Keratinocyte (primary cell): ENCODE measurements at regions not wholly inside any gene's neighbourhood (a gene's known extent, or its start where the extent isn't known, plus 50 kb on each side); places are given as distances from the start of the nearest gene placed in this dataset.

Experiments
- DNase-seq: peaks from one replicate; pipeline ENCODE4 v3.0.0-alpha.2; 2011; ENCODE audit warnings: low read depth, missing footprints, low spot score
- FAIRE-seq: peaks from 2 replicates; lab custom pipeline; 2011; peaks lifted over from hg19 to GRCh38; lab: Jason Lieb, UNC
- H2AFZ ChIP-seq: 2 replicates; pipeline ENCODE4 v1.6.0; 2012; ENCODE audit warnings: low read length, control low read depth, inconsistent platforms; ENCODE audit not compliant: control insufficient read depth
- H3K27ac ChIP-seq: 2 replicates; pipeline ENCODE4 v1.5.1; 2011; ENCODE audit warnings: low read length; ENCODE audit not compliant: control insufficient read depth, insufficient read depth
- H3K27me3 ChIP-seq: 3 replicates; pipeline ENCODE4 v1.6.0; 2011; ENCODE audit warnings: low read length; ENCODE audit not compliant: control insufficient read depth, insufficient read depth; ENCODE audit errors: extremely low read depth
- H3K36me3 ChIP-seq, 2 experiments: 2 replicates in 1 of 2; 3 replicates in 1 of 2; pipeline ENCODE4 v1.5.1; 2011; ENCODE audit warnings: low read length in 2 of 2, mild to moderate bottlenecking in 1 of 2; ENCODE audit not compliant: control insufficient read depth in 2 of 2, insufficient read depth in 2 of 2; ENCODE audit errors: extremely low read depth in 1 of 2
- H3K4me1 ChIP-seq: 3 replicates; pipeline ENCODE4 v1.5.1; 2011; ENCODE audit warnings: low read length; ENCODE audit not compliant: control insufficient read depth, insufficient read depth; ENCODE audit errors: extremely low read depth
- H3K4me2 ChIP-seq: 3 replicates; pipeline ENCODE4 v1.6.0; 2011; ENCODE audit warnings: low read depth, low read length; ENCODE audit not compliant: control insufficient read depth, insufficient read depth; ENCODE audit errors: extremely low read depth
- H3K4me3 ChIP-seq, 3 experiments: fragments of 200-600 bp in 1 of 3; sonication (generic) in 1 of 3; 2 replicates in 2 of 3; 3 replicates in 1 of 3; pipeline ENCODE4 v1.5.1; 2011 to 2016; ENCODE audit warnings: low read length in 3 of 3, mild to moderate bottlenecking in 3 of 3, control low read depth in 2 of 3, inconsistent platforms in 1 of 3, low read depth in 1 of 3, mixed read lengths in 1 of 3, mixed run types in 1 of 3, moderate library complexity in 1 of 3; ENCODE audit not compliant: control insufficient read depth in 2 of 3, insufficient read depth in 2 of 3; ENCODE audit errors: extremely low read depth in 1 of 3
- H3K79me2 ChIP-seq: 2 replicates; pipeline ENCODE4 v1.6.0; 2012; ENCODE audit warnings: low read length; ENCODE audit not compliant: control insufficient read depth, insufficient read depth
- H3K9ac ChIP-seq: 3 replicates; pipeline ENCODE4 v1.6.0; 2011; ENCODE audit warnings: low read length; ENCODE audit not compliant: control insufficient read depth, insufficient read depth; ENCODE audit errors: extremely low read depth
- H3K9me1 ChIP-seq: 3 replicates; pipeline ENCODE4 v1.6.0; 2011; ENCODE audit warnings: low read length; ENCODE audit not compliant: control insufficient read depth, insufficient read depth; ENCODE audit errors: extremely low read depth
- H3K9me3 ChIP-seq: 2 replicates; pipeline ENCODE4 v1.5.1; 2012; ENCODE audit warnings: low read depth, low read length; ENCODE audit not compliant: control insufficient read depth
- H4K20me1 ChIP-seq: 3 replicates; pipeline ENCODE4 v1.6.0; 2011; ENCODE audit warnings: low read length; ENCODE audit not compliant: control insufficient read depth, insufficient read depth; ENCODE audit errors: extremely low read depth
- EZH2 ChIP-seq: IDR thresholded peaks from one replicate; pipeline ENCODE4 v1.6.1; 2012; ENCODE audit warnings: inconsistent platforms, mild to moderate bottlenecking, low read length, moderate library complexity
- dilution Hi-C: fragments of 300-500 bp; cut with MboI; formaldehyde crosslinking; loops from one replicate; pipeline ENCODE4 v1.7.0; 2020; ENCODE audit warnings: low sequenced_read_pairs; ENCODE audit not compliant: extremely low pct_ligation_motif_present
- small RNA-seq, 3 experiments: library from RNA; depleted of rRNA; stranded (forward); fragments of <200 nt; gene quantifications; one replicate each; pipeline ENCODE3, GENCODE V24; 2012; ENCODE audit warnings: low read depth in 3 of 3, low replicate concordance in 1 of 3; ENCODE audit not compliant: insufficient read length in 3 of 3
- TF ChIP-seq, protein P1 (sequence below), 3 experiments: IDR thresholded peaks in 1 of 3; conservative IDR thresholded peaks in 1 of 3; optimal IDR thresholded peaks in 1 of 3; 2 replicates in 2 of 3; 3 replicates in 1 of 3; pipeline versions ENCODE3 to v1.5.1; 2011; ENCODE audit warnings: low read length in 3 of 3, mild to moderate bottlenecking in 3 of 3, moderate library complexity in 2 of 3, control low read depth in 1 of 3, inconsistent platforms in 1 of 3; ENCODE audit not compliant: insufficient read depth in 2 of 3; ENCODE audit errors: extremely low read depth in 1 of 3

DNA sequence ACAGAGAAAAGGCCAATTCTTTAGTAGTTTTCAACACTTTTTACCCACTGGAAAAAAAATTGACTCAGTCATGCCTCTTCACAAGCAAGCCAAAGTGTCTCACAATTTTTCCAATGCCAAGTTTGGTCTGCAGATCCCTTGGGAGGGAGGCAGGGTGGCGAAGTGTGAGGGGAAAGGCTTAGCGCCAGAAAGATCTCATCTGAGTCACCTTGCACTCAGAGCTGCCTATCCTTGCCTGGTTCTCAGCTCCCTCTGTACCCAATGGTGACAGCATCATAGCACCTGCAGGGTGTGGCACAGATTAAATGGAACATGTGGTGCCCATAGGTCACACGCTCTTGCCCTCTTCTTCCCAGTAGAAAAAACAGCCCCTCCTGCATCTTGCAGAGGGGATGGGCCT lies 55.2 kb upstream of the GYPC start:
- H3K4me2 ChIP-seq = no peak overlapping the region
- H3K4me1 ChIP-seq = no peaks in the 10 kb centered on the region
- H3K9ac ChIP-seq = no peak overlapping the region
- no peaks in the 10 kb centered on the region for H3K9me1 ChIP-seq
- no peak for DNase-seq
- no peaks in the 10 kb centered on the region for H3K79me2 ChIP-seq
- no peak overlapping the region for H3K4me3 ChIP-seq
- no peaks in the 10 kb centered on the region for H3K36me3 ChIP-seq
- H2AFZ ChIP-seq = no peak overlapping the region
- H3K27ac ChIP-seq = no peak overlapping the region
- H3K27me3 ChIP-seq = no peaks in the 10 kb centered on the region
- no peaks in the 10 kb centered on the region for H3K9me3 ChIP-seq
- no peak for TF ChIP-seq EZH2
- FAIRE-seq = no peak
- dilution Hi-C loops = no loop called here
- no peaks in the 10 kb centered on the region for H4K20me1 ChIP-seq

DNA sequence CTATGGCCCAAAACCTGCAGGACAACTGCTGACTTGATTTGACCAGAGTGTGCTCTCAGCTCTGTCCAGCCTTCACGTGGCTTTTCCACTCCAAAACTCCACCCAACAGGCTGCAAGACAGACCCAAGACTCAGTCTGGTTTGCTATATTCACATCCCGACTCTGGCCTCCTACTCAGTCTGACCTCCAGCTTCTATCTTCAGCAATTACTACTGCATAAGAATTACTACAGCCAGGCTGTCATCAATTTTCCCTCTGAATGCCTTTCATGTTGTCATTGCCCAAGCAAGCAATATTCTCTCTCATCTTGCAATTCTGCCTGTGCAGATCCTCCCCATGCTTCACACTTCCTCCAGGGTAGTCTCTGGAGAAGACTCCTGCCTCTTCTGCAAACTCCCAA lies 53.6 kb upstream of the GYPC start:
- TF ChIP-seq EZH2 = no peak
- TF ChIP-seq, protein P1, sequence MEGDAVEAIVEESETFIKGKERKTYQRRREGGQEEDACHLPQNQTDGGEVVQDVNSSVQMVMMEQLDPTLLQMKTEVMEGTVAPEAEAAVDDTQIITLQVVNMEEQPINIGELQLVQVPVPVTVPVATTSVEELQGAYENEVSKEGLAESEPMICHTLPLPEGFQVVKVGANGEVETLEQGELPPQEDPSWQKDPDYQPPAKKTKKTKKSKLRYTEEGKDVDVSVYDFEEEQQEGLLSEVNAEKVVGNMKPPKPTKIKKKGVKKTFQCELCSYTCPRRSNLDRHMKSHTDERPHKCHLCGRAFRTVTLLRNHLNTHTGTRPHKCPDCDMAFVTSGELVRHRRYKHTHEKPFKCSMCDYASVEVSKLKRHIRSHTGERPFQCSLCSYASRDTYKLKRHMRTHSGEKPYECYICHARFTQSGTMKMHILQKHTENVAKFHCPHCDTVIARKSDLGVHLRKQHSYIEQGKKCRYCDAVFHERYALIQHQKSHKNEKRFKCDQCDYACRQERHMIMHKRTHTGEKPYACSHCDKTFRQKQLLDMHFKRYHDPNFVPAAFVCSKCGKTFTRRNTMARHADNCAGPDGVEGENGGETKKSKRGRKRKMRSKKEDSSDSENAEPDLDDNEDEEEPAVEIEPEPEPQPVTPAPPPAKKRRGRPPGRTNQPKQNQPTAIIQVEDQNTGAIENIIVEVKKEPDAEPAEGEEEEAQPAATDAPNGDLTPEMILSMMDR (optimal IDR thresholded peaks at IDR 0.05 in 1 of 3, IDR thresholded peaks at IDR 0.05 in 1 of 3, conservative IDR thresholded peaks at IDR 0.05 in 1 of 3; ENCODE audit: extremely low read depth in 1 of 3, insufficient read depth in 2 of 3, low read length in 3 of 3) = no peak
- dilution Hi-C loops = no loop called here
- H3K36me3 ChIP-seq = no peaks in the 10 kb centered on the region
- H3K4me2 ChIP-seq = no peak overlapping the region
- no peak overlapping the region for H3K4me3 ChIP-seq
- H3K27ac ChIP-seq = no peak overlapping the region
- no peaks in the 10 kb centered on the region for H3K4me1 ChIP-seq
- H2AFZ ChIP-seq = no peak overlapping the region
- no peaks in the 10 kb centered on the region for H3K9me1 ChIP-seq
- no peaks in the 10 kb centered on the region for H4K20me1 ChIP-seq
- no peaks in the 10 kb centered on the region for H3K9me3 ChIP-seq
- FAIRE-seq (no peak), DNase-seq (no peak)
- H3K27me3 ChIP-seq = no peaks in the 10 kb centered on the region
- no peak overlapping the region for H3K9ac ChIP-seq
- H3K79me2 ChIP-seq = no peaks in the 10 kb centered on the region

Small RNA genes lying in the stretch of these regions (small RNA-seq; reads per million reads assigned to genes)
- gene AC097499.1 = 0 reads per million in 3 experiments
- gene RNU6-259P = 0 reads per million in 3 experiments
